Astrocyte of the spinal cord (primary cell): ENCODE measurements at regions not wholly inside any gene's neighbourhood (a gene's known extent, or its start where the extent isn't known, plus 50 kb on each side); places are given as distances from the start of the nearest gene placed in this dataset.

Experiments used
- DNase-seq: peaks from one replicate; pipeline ENCODE4 v3.0.0; 2011; ENCODE audit warnings: low read depth, low spot score
- H3K4me3 ChIP-seq: 2 replicates; pipeline ENCODE4 v1.5.1; 2011; ENCODE audit warnings: low read depth, mild to moderate bottlenecking, low read length, moderate library complexity
- CTCF ChIP-seq: IDR thresholded peaks from 2 replicates; pipeline ENCODE4 v1.5.1; 2012; ENCODE audit warnings: low read depth, mild to moderate bottlenecking, low read length, inconsistent platforms
- in situ Hi-C: cut with HindIII; loops from 2 replicates; pipeline ENCODE4 v1.10.0; 2017; ENCODE audit warnings: low sequenced_read_pairs

- DNase-seq, result no peak
- in situ Hi-C loops, result no loop called here
- H3K4me3 ChIP-seq, result no peak overlapping the region
- TF ChIP-seq CTCF, result no peak
Observed at GRCh38 chr5:114113604-114114003, 248.3 kb upstream of the KCNN2 start.

DNA sequence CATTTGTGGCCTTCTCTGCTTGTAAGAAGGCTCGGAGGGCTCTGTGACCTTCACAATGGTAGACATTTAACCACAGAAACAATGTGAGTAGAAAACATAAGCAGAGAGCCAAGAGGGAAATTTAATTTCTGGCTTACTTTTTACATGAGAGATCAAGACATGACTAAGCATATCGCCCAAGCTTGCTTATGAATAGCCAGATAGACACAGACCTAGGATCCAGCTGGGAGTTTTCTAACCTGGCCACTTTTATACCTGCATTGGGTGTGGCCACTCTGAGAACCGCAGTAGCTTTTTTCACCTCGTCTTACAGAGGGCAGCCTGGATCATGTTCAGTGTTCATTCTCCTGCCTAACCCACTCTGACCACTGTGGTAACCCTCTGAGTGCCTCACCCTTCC, 244.9 kb upstream of the KCNN2 start:
- TF ChIP-seq CTCF, result no peak
- no peak overlapping the region for H3K4me3 ChIP-seq
- in situ Hi-C loops, result no loop called here
- no peak for DNase-seq

DNA sequence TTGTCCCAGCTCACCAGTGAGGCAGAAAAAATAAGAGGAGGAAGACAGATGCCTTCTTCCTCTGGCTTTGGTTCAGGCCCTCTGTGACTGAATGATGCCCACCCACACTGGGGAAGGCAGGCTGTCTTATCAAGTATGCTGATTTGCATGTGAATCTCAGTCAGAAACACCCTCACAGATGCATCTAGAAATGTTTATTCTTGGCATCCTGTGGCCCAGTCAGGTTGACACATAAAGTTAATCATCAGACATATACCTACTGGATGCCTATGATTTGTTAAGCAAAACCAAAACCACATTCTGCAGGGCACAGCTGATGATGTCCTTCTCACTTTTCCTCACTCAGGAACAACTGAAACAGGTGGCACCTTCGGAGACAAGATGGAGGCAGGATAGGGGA, 243.4 kb upstream of the KCNN2 start:
- TF ChIP-seq CTCF, result no peak
- in situ Hi-C loops, result no loop called here
- H3K4me3 ChIP-seq, result no peak overlapping the region
- no peak for DNase-seq

- TF ChIP-seq CTCF, result no peak
- in situ Hi-C loops, result no loop called here
- DNase-seq, result no peak
- H3K4me3 ChIP-seq, result no peak overlapping the region
Observed at GRCh38 chr5:114120166-114120565, 241.7 kb upstream of the KCNN2 start.

DNA sequence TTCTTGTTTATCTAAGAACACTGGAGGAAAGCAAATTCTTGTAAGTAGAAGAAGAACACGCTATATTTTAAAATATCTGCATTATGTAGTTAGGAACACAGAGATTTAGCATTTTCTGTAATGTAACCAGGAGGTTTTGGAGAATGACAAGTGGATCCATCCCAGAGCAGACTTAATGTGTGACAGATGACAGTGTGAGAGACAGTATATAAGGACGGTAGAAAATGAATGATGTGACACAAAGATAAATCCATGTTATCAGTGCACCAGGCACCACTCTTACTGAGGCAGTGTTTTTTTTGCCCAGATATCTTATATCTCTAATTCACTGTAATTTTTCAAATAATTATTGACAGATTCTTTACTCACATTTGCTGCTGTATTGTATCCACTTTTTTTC, 239.0 kb upstream of the KCNN2 start:
- TF ChIP-seq CTCF, result no peak
- no peak overlapping the region for H3K4me3 ChIP-seq
- in situ Hi-C loops, result no loop called here
- no peak for DNase-seq

GRCh38 chr5:114123654-114124053, 238.2 kb upstream of the KCNN2 start:
- no peak for TF ChIP-seq CTCF
- H3K4me3 ChIP-seq, result no peak overlapping the region
- no peak for DNase-seq
- in situ Hi-C loops, result no loop called here

GRCh38 chr5:114146398-114146797, 215.5 kb upstream of the KCNN2 start:
- DNase-seq, result no peak
- H3K4me3 ChIP-seq, result no peak overlapping the region
- TF ChIP-seq CTCF, result no peak
- in situ Hi-C loops, result no loop called here
